ENCODE measurements at regions not wholly inside any gene's neighbourhood (a gene's known extent, or its start where the extent isn't known, plus 50 kb on each side); places are given as distances from the start of the nearest gene placed in this dataset.

- TF ChIP-seq CTCF (IDR thresholded peaks at IDR 0.05), result no peak
- TF ChIP-seq SIN3A (IDR thresholded peaks at IDR 0.05; ENCODE audit: borderline replicate concordance, insufficient read depth, low read depth, low read length), result no peak
- TF ChIP-seq POLR2AphosphoS5 (IDR thresholded peaks at IDR 0.05; ENCODE audit: low read depth, low read length), result no peak
- no peak for TF ChIP-seq REST (IDR thresholded peaks at IDR 0.05; ENCODE audit: insufficient read depth in 1 of 2, low read depth in 2 of 2, low read length in 1 of 2)
- no peak for TF ChIP-seq TCF7L2 (IDR thresholded peaks at IDR 0.05; ENCODE audit: low read depth, low read length)
Observed at GRCh38 chr3:72483554-72484104, 364.6 kb downstream of the SHQ1 start.
